SU-DHL-6 (cell line): ENCODE measurements at regions not wholly inside any gene's neighbourhood (a gene's known extent, or its start where the extent isn't known, plus 50 kb on each side); places are given as distances from the start of the nearest gene placed in this dataset.

Source experiments
- H2AFZ ChIP-seq: fragments of 200-600 bp; sonication (generic); 2 replicates; pipeline ENCODE4 v1.6.1; 2014; ENCODE audit warnings: low read depth, mild to moderate bottlenecking, moderate library complexity, mixed read lengths, antibody characterized with exemption, low read length; ENCODE audit not compliant: severe bottlenecking
- H3F3A ChIP-seq: fragments of 200-600 bp; shearing (Covaris generic); 2 replicates; pipeline ENCODE4 v1.6.0; 2016; ENCODE audit warnings: antibody characterized with exemption, mild to moderate bottlenecking; ENCODE audit not compliant: insufficient read depth
- H3K27ac ChIP-seq: fragments of 200-600 bp; sonication (generic); 2 replicates; pipeline ENCODE4 v1.5.1; 2016; ENCODE audit warnings: low read depth, mild to moderate bottlenecking, low read length, moderate library complexity, mixed read lengths
- H3K27me3 ChIP-seq: fragments of 200-600 bp; sonication (generic), shearing (Covaris generic); 2 replicates; pipeline ENCODE4 v1.6.0; 2014; ENCODE audit warnings: mild to moderate bottlenecking, low read length
- H3K36me3 ChIP-seq: fragments of 200-600 bp; sonication (generic); 2 replicates; pipeline ENCODE4 v1.6.1; 2014; ENCODE audit warnings: mild to moderate bottlenecking, low read length, mixed read lengths
- H3K4me2 ChIP-seq: fragments of 300-600, 200-600 bp; shearing (Covaris generic), sonication (generic); 2 replicates; pipeline ENCODE4 v1.6.0; 2014; ENCODE audit warnings: low read length, low read depth, mild to moderate bottlenecking; ENCODE audit not compliant: poor library complexity, severe bottlenecking
- H3K4me3 ChIP-seq: fragments of 200-600 bp; sonication (generic); 2 replicates; pipeline ENCODE4 v1.5.1; 2014; ENCODE audit warnings: antibody characterized with exemption, low read length, mild to moderate bottlenecking, mixed read lengths; ENCODE audit not compliant: insufficient read depth, poor library complexity, severe bottlenecking
- H3K79me2 ChIP-seq: fragments of 200-600 bp; sonication (generic); 2 replicates; pipeline ENCODE4 v1.6.1; 2014; ENCODE audit warnings: mild to moderate bottlenecking, low read length, moderate library complexity; ENCODE audit not compliant: insufficient read depth
- H3K9ac ChIP-seq: fragments of 200-600 bp; sonication (generic); 2 replicates; pipeline ENCODE4 v1.7.0; 2014; ENCODE audit warnings: mild to moderate bottlenecking, low read length
- H3K9me2 ChIP-seq: fragments of 200-600 bp; sonication (generic); replicated peaks from 2 replicates; pipeline ENCODE4 v1.6.1; 2014; ENCODE audit warnings: low read length; ENCODE audit not compliant: insufficient read depth
- H3K9me3 ChIP-seq: fragments of 200-600 bp; sonication (generic); 2 replicates; pipeline ENCODE4 v1.6.1; 2014; ENCODE audit warnings: low read length, mixed read lengths; ENCODE audit not compliant: insufficient read depth
- H4K20me1 ChIP-seq: fragments of 200-600 bp; sonication (generic); 2 replicates; pipeline ENCODE4 v1.6.1; 2014; ENCODE audit warnings: low read depth, mild to moderate bottlenecking, antibody characterized with exemption, low read length, moderate library complexity, mixed read lengths
- EZH2phosphoT487 ChIP-seq: fragments of 200-600 bp; sonication (generic), shearing (Covaris generic); conservative IDR thresholded peaks from 2 replicates; pipeline ENCODE4 v1.6.1; 2018; ENCODE audit warnings: mild to moderate bottlenecking, antibody characterized with exemption, low read length, moderate library complexity, mixed read lengths
- TF ChIP-seq, protein P1 (sequence below): fragments of 200-600 bp; sonication (generic); IDR thresholded peaks from one replicate; pipeline ENCODE4 v1.5.1; 2017; ENCODE audit warnings: antibody characterized with exemption, mild to moderate bottlenecking, low read length, moderate library complexity; ENCODE audit not compliant: insufficient read depth, poor library complexity, severe bottlenecking

DNA sequence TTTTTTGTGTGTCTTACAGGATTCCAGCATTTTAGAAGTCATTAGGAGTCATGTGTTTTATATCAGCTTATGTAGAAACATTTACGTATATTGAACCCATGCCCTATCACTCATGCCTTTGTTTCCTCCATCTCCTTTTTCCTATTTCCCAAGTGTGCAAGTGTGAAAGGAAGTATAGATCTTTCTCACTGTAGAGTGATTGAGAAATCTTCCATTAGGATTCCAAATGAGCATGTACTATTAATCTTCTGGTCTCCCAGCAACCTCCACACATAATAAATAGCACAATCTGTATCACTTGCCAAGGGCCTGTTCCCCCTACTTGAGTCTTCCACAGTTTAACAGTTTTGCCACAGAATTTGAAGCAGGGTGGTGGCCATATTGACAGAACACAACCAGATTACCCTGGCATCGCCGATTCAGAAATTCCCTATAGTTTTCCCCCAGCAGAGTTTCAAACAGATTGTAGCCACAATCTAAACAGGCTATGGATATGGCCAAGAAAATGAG lies 1052.8 kb downstream of the TTLL7 start:
- H4K20me1 ChIP-seq = no peaks in the 10 kb centered on the region

DNA sequence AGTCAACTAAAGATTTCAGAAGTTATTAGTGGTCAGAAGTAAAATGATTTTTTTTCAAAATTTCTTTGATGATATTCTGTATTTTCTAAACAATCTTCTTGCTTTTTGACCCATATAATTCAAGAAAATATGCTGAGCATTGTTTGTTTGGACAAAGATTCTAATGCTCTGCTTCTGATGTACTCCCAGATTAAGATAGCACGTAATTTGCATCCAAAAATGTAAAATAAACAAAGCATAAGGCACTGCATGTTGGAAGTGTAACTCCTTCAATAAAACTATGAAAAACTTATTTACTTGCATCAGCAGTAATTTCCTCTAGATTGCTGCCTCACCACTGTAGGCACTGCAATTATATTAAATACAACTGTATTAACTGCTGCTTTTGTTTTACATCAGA lies 1054.1 kb downstream of the TTLL7 start:
- Histone ChIP-seq H3K27me3 (no peaks in the 10 kb centered on the region), H3K4me3 (no peak overlapping the region), H3F3A (no peaks in the 10 kb centered on the region)

More for the DNA sequence above, 1052.8 kb downstream of the TTLL7 start:
- Histone ChIP-seq H3K27ac (no peak overlapping the region), H3K9me3 (no peaks in the 10 kb centered on the region), H3K9ac (no peak overlapping the region), H3K9me2 (no peaks in the 10 kb centered on the region), H2AFZ (no peak overlapping the region), H3K27me3 (no peaks in the 10 kb centered on the region), H3K4me3 (no peak overlapping the region), H3K36me3 (no peaks in the 10 kb centered on the region), H3F3A (no peaks in the 10 kb centered on the region), H3K79me2 (no peaks in the 10 kb centered on the region), H3K4me2 (no peak overlapping the region)
- TF ChIP-seq, protein P1, sequence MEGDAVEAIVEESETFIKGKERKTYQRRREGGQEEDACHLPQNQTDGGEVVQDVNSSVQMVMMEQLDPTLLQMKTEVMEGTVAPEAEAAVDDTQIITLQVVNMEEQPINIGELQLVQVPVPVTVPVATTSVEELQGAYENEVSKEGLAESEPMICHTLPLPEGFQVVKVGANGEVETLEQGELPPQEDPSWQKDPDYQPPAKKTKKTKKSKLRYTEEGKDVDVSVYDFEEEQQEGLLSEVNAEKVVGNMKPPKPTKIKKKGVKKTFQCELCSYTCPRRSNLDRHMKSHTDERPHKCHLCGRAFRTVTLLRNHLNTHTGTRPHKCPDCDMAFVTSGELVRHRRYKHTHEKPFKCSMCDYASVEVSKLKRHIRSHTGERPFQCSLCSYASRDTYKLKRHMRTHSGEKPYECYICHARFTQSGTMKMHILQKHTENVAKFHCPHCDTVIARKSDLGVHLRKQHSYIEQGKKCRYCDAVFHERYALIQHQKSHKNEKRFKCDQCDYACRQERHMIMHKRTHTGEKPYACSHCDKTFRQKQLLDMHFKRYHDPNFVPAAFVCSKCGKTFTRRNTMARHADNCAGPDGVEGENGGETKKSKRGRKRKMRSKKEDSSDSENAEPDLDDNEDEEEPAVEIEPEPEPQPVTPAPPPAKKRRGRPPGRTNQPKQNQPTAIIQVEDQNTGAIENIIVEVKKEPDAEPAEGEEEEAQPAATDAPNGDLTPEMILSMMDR = no peak
- TF ChIP-seq EZH2phosphoT487 = no peak

DNA sequence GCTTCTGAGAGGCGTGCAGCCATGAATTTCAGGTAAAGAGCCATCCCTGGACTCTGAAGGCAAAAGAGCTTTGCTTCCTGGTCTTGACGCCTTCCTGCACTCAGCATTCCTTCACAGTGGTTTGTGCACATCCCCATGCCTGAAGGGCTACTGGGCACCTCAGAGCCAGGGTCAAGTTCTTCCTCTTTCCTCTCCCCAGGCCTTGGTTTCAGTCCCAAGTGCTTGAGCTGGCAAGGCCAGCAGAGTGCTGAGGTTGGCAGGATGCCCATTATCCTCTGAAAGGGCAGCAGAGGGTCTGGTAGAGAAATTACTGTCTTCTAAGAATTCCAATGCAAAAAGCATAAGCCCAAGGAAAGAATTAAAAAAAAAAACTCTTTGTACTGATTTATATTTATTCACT lies 1064.9 kb downstream of the TTLL7 start:
- no peak for TF ChIP-seq EZH2phosphoT487
- TF ChIP-seq, protein P1 = no peak
- no peaks in the 10 kb centered on the region for H3K9me2 ChIP-seq
- H3K9ac ChIP-seq = no peak overlapping the region
- H3K27me3 ChIP-seq = no peaks in the 10 kb centered on the region
- no peaks in the 10 kb centered on the region for H3F3A ChIP-seq
- H3K79me2 ChIP-seq = no peaks in the 10 kb centered on the region
- no peak overlapping the region for H2AFZ ChIP-seq
- H3K4me2 ChIP-seq = no peak overlapping the region
- H3K4me3 ChIP-seq = no peak overlapping the region
- no peaks in the 10 kb centered on the region for H3K36me3 ChIP-seq
- H3K9me3 ChIP-seq = no peaks in the 10 kb centered on the region
- no peaks in the 10 kb centered on the region for H4K20me1 ChIP-seq
- no peak overlapping the region for H3K27ac ChIP-seq

More for the DNA sequence above, 1054.1 kb downstream of the TTLL7 start:
- no peaks in the 10 kb centered on the region for H3K79me2 ChIP-seq
- no peaks in the 10 kb centered on the region for H4K20me1 ChIP-seq
- H2AFZ ChIP-seq = peak overlapping the region; percentile 60
- no peaks in the 10 kb centered on the region for H3K36me3 ChIP-seq
- no peak overlapping the region for H3K27ac ChIP-seq
- TF ChIP-seq EZH2phosphoT487 = no peak
- TF ChIP-seq, protein P1 = no peak
- no peaks in the 10 kb centered on the region for H3K9me2 ChIP-seq
- H3K9me3 ChIP-seq = no peaks in the 10 kb centered on the region
- no peak overlapping the region for H3K9ac ChIP-seq
- no peak overlapping the region for H3K4me2 ChIP-seq
